H7 (cell line): ENCODE measurements at regions not wholly inside any gene's neighbourhood (a gene's known extent, or its start where the extent isn't known, plus 50 kb on each side); places are given as distances from the start of the nearest gene placed in this dataset.

Experiments
- DNase-seq: peaks from one replicate; pipeline ENCODE4 v3.0.0; 2012
- H3K27me3 ChIP-seq: 2 replicates; pipeline ENCODE4 v1.6.0; 2011; ENCODE audit warnings: mild to moderate bottlenecking, low read length; ENCODE audit not compliant: control insufficient read depth, insufficient read depth
- H3K36me3 ChIP-seq: replicated peaks from 2 replicates; pipeline ENCODE4 v1.5.1; 2011; ENCODE audit warnings: low read length; ENCODE audit not compliant: control insufficient read depth, insufficient read depth
- H3K4me3 ChIP-seq: 2 replicates; pipeline ENCODE4 v1.5.1; 2011; ENCODE audit warnings: low read depth, mild to moderate bottlenecking, control low read depth, low read length, moderate library complexity; ENCODE audit not compliant: insufficient read depth

DNA sequence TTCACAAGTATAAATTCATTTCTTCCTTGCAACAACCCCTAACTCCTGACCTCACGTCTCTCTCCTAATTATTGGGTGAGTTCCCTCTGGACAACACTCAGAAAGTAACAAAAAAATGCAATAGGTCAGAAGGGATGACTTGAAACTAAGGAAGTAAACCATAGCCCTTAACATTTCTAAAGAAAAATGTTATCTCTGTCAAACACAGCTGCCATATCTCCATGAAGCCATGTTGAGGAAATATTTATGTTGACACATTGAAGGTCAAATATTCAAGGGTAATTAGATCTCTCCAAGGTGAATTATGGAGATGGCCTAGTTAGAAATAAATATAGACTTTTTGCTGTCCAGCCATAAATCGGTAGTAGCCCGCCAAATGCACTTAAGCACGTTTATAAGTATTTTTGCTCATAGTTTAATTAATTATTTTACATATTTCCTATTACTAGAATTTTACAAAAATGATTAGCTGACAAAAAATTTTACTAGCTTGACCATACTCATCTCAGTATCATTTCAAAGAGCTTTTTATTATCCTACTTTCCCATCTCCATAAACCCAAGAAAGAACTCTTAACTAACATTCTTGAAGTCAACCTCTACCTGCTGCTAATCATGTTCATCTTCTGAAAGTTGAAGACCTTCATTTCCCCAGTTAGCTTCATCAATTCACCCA is 160.1 kb upstream of the PKN2 start:
- Histone ChIP-seq H3K36me3 (no peaks in the 10 kb centered on the region), H3K27me3 (no peaks in the 10 kb centered on the region), H3K4me3 (no peak overlapping the region)
- DNase-seq, result no peak

GRCh38 chr1:88526456-88526855 is 157.6 kb upstream of the PKN2 start:
- no peak for DNase-seq
- Histone ChIP-seq H3K36me3 (no peaks in the 10 kb centered on the region), H3K4me3 (no peak overlapping the region), H3K27me3 (no peaks in the 10 kb centered on the region)

- no peak overlapping the region for H3K4me3 ChIP-seq
- no peaks in the 10 kb centered on the region for H3K36me3 ChIP-seq
- no peak for DNase-seq
- no peaks in the 10 kb centered on the region for H3K27me3 ChIP-seq
These were observed 155.3 kb upstream of the PKN2 start for GRCh38 chr1:88528792-88529191.

GRCh38 chr1:88529581-88529980 is 154.5 kb upstream of the PKN2 start:
- no peaks in the 10 kb centered on the region for H3K36me3 ChIP-seq
- no peak for DNase-seq
- no peak overlapping the region for H3K4me3 ChIP-seq
- H3K27me3 ChIP-seq, result no peaks in the 10 kb centered on the region

GRCh38 chr1:88530246-88530645 is 153.8 kb upstream of the PKN2 start:
- Histone ChIP-seq H3K27me3 (no peaks in the 10 kb centered on the region), H3K4me3 (no peak overlapping the region), H3K36me3 (no peaks in the 10 kb centered on the region)
- no peak for DNase-seq

GRCh38 chr1:88537787-88538186 is 146.3 kb upstream of the PKN2 start:
- Histone ChIP-seq H3K4me3 (no peak overlapping the region), H3K36me3 (no peaks in the 10 kb centered on the region), H3K27me3 (no peaks in the 10 kb centered on the region)
- no peak for DNase-seq

DNA sequence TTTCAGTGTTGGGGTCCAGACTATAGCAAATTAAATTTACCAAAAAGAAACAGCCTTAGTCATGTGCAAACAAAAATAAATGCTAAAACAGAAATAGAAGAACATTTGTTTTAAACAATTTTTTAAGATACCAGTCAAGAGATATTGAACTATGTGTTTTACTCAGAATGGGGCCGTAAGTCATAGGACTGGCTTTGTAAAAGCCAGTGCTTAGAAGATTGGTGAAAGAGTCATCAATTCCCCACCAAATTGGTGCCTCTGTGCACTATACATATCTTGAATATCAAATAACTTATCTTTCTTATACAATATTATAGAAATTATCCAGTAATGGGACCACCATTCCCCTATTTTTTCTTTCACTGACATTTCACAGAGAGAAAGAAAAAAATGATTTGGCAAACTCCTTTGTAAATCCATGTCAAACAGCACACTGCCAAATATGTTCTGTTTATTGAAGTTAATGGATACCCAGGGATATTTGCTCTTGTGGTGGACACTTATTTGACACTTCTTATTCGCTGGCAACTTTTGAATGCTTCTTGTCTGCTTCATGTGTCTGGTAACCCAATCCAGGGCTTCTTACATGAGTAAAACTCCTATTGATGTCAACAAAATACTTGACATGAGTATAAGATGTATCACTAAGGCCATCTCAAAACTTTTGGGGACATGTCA is 145.7 kb upstream of the PKN2 start:
- Histone ChIP-seq H3K27me3 (no peaks in the 10 kb centered on the region), H3K4me3 (no peak overlapping the region), H3K36me3 (no peaks in the 10 kb centered on the region)
- DNase-seq, result no peak

DNA sequence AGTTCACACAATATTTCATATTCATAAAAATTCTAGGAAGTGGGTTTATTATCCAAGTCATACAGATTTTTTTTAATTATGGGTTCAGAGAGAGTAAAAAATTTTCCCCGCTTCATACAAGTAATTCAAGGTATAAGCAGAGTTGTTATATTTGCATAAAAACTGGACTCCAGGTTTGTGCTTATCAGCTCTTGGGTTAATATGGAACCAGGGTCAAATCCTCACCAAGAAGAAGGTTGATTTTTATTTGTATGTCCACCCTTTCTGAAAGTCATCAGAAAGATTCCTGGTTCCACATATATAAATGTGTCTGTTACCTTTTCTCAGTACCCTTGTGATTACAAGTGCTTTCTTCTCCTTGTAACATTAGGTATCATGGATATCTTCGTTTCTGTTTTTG is 143.8 kb upstream of the PKN2 start:
- no peak overlapping the region for H3K4me3 ChIP-seq
- H3K27me3 ChIP-seq, result no peaks in the 10 kb centered on the region
- DNase-seq, result no peak
- H3K36me3 ChIP-seq, result no peaks in the 10 kb centered on the region

- H3K4me3 ChIP-seq, result no peak overlapping the region
- no peak for DNase-seq
- H3K36me3 ChIP-seq, result no peaks in the 10 kb centered on the region
- no peaks in the 10 kb centered on the region for H3K27me3 ChIP-seq
These were observed 142.5 kb upstream of the PKN2 start for GRCh38 chr1:88541596-88541995.

GRCh38 chr1:88544195-88544594 is 139.9 kb upstream of the PKN2 start:
- H3K36me3 ChIP-seq, result no peaks in the 10 kb centered on the region
- no peak for DNase-seq
- H3K27me3 ChIP-seq, result no peaks in the 10 kb centered on the region
- H3K4me3 ChIP-seq, result no peak overlapping the region

GRCh38 chr1:88549536-88549935 is 134.5 kb upstream of the PKN2 start:
- no peak for DNase-seq
- no peak overlapping the region for H3K4me3 ChIP-seq
- H3K27me3 ChIP-seq, result no peaks in the 10 kb centered on the region
- H3K36me3 ChIP-seq, result no peaks in the 10 kb centered on the region

DNA sequence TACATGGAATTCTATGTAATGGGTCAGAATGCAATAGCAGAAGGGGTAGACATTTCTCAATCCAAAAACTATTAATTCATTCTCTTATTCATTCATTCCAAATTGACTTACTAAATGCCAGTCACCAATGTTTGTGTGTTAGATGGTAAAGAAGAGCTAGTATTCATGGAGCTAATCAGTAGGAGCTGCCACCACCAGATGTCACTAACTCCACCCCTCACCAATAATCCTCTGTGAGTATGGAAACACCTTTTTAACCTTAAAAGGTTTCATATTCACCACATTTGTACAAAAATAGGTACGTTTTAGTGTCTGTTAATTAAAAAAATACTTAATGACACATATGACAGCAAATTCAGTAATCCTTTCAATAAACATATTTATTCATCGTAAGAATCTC is 131.8 kb upstream of the PKN2 start:
- no peaks in the 10 kb centered on the region for H3K36me3 ChIP-seq
- no peak overlapping the region for H3K4me3 ChIP-seq
- no peak for DNase-seq
- no peaks in the 10 kb centered on the region for H3K27me3 ChIP-seq

GRCh38 chr1:88557014-88557413 is 127.1 kb upstream of the PKN2 start:
- DNase-seq, result no peak
- Histone ChIP-seq H3K36me3 (no peaks in the 10 kb centered on the region), H3K27me3 (no peaks in the 10 kb centered on the region), H3K4me3 (no peak overlapping the region)

GRCh38 chr1:88560621-88561020 is 123.5 kb upstream of the PKN2 start:
- no peaks in the 10 kb centered on the region for H3K27me3 ChIP-seq
- DNase-seq, result no peak
- no peaks in the 10 kb centered on the region for H3K36me3 ChIP-seq
- no peak overlapping the region for H3K4me3 ChIP-seq

DNA sequence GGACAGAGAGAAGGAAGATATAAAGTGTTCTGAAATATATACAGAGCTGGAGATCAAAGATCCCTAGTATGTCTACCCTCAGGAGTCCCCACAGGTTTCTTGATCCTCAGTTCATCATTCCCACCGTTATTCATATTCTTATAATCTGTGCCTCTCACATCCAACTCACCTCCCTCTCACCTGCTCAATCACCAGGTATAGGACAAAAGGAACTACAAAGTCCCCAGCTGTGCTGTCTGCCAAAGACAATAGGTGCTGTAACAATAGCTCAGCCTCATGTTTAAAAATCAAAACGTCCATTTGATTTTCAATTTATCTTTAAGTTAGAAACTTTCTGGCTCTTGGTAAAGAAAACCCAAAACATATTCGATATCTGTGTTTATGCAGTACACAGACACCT is 121.1 kb upstream of the PKN2 start:
- Histone ChIP-seq H3K27me3 (no peaks in the 10 kb centered on the region), H3K36me3 (no peaks in the 10 kb centered on the region), H3K4me3 (no peak overlapping the region)
- peak; percentile 8 for DNase-seq
